ENCODE measurements at regions not wholly inside any gene's neighbourhood (a gene's known extent, or its start where the extent isn't known, plus 50 kb on each side); places are given as distances from the start of the nearest gene placed in this dataset.

- no peak for TF ChIP-seq POLR2A (IDR thresholded peaks at IDR 0.05)
- no peak for TF ChIP-seq CTCF (IDR thresholded peaks at IDR 0.05)
These were observed 759.5 kb downstream of the GRXCR1 start for GRCh38 chr4:43651991-43652390.

Measured in uterus (tissue), 2 donors.